H1 (cell line): ENCODE measurements at regions not wholly inside any gene's neighbourhood (a gene's known extent, or its start where the extent isn't known, plus 50 kb on each side); places are given as distances from the start of the nearest gene placed in this dataset.

Source experiments
- CTCF ChIP-seq, 3 experiments: IDR thresholded peaks; 1 replicate in 2 of 3; 2 replicates in 1 of 3; pipeline versions ENCODE4 v1.5.1 to v1.6.1; 2011; ENCODE audit warnings: low read length in 3 of 3, mild to moderate bottlenecking in 3 of 3, inconsistent platforms in 2 of 3, low read depth in 1 of 3, moderate library complexity in 1 of 3; ENCODE audit not compliant: insufficient read depth in 1 of 3; ENCODE audit errors: control extremely low read depth in 1 of 3
- GABPA ChIP-seq: IDR thresholded peaks from 2 replicates; pipeline ENCODE4 v1.6.1; 2011; ENCODE audit warnings: mild to moderate bottlenecking, low read length, moderate library complexity, borderline replicate concordance; ENCODE audit not compliant: insufficient read depth
- PHF8 ChIP-seq: fragments of 200-600 bp; sonication (generic); conservative IDR thresholded peaks from 2 replicates; pipeline ENCODE4 v1.7.1; 2012; ENCODE audit warnings: low read depth, mild to moderate bottlenecking, inconsistent platforms, low read length, moderate library complexity
- POLR2A ChIP-seq, 2 experiments: IDR thresholded peaks; 1 replicate in 1 of 2; 2 replicates in 1 of 2; pipeline ENCODE4 v1.6.1; 2011; ENCODE audit warnings: low read depth in 2 of 2, low read length in 2 of 2, mild to moderate bottlenecking in 2 of 2; ENCODE audit errors: control extremely low read depth in 1 of 2
- POLR2AphosphoS5 ChIP-seq: IDR thresholded peaks from 2 replicates; pipeline ENCODE4 v1.6.1; 2011; ENCODE audit warnings: low read depth, low read length
- RAD21 ChIP-seq, 2 experiments: IDR thresholded peaks in 1 of 2; conservative IDR thresholded peaks in 1 of 2; 2 replicates each; pipeline ENCODE4 v1.6.1; 2011; ENCODE audit warnings: low read depth in 2 of 2, low read length in 2 of 2, improper control_type of control experiment in 1 of 2, inconsistent platforms in 1 of 2, mild to moderate bottlenecking in 1 of 2, moderate library complexity in 1 of 2
- SIRT6 ChIP-seq: IDR thresholded peaks from one replicate; pipeline ENCODE4 v1.7.1; 2012; ENCODE audit warnings: low read length, inconsistent platforms
- USF2 ChIP-seq: IDR thresholded peaks from 2 replicates; pipeline ENCODE4 v1.6.1; 2011; ENCODE audit warnings: low read length, improper control_type of control experiment
- TF ChIP-seq, protein P1 (sequence below): IDR thresholded peaks from 2 replicates; pipeline ENCODE4 v1.6.1; 2012; ENCODE audit warnings: inconsistent platforms

DNA sequence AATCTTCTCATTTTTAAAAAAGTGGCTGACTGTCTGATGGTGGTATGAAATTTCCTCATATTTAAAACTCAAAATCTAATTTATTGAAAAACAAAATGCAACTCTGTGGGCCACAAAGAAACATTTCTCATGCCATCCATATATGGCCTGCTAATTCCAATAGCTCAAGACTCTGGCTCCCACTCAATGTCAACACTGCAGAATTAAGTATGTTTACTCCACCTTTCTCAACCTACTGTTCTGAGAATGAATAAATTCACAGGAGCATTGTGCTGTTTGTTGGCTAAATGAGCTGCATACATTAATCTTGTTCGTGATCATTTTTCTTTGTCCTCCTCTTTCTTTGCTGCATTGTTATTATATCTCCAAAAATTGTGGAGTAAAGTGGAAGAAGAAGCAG is 79.5 kb upstream of the GABRG2 start:
- TF ChIP-seq SIRT6 (no peak), POLR2AphosphoS5 (no peak), PHF8 (no peak), POLR2A (IDR thresholded peaks at IDR 0.05; ENCODE audit: control extremely low read depth in 1 of 2, low read depth in 2 of 2, low read length in 2 of 2) (no peak), CTCF (IDR thresholded peaks at IDR 0.05; ENCODE audit: control extremely low read depth in 1 of 3, insufficient read depth in 1 of 3, low read depth in 1 of 3, low read length in 3 of 3) (no peak), USF2 (no peak), GABPA (no peak), RAD21 (IDR thresholded peaks at IDR 0.05 in 1 of 2, conservative IDR thresholded peaks at IDR 0.05 in 1 of 2; ENCODE audit: low read depth in 2 of 2, low read length in 2 of 2) (no peak)
- TF ChIP-seq, protein P1, sequence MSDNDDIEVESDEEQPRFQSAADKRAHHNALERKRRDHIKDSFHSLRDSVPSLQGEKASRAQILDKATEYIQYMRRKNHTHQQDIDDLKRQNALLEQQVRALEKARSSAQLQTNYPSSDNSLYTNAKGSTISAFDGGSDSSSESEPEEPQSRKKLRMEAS = no peak
